ENCODE measurements at regions not wholly inside any gene's neighbourhood (a gene's known extent, or its start where the extent isn't known, plus 50 kb on each side); places are given as distances from the start of the nearest gene placed in this dataset.
"Not testable (repeated sequence)": the region's sequence is repeated elsewhere in the genome, so short reads cannot be mapped to it uniquely, and the experiment has no call there.

- intact Hi-C loops (cut with DNase I) = no loop called here
- no peaks in the 10 kb centered on the region for H3K27me3 ChIP-seq (replicated peaks; ENCODE audit: insufficient read depth)
- H3K4me3 ChIP-seq = no peak overlapping the region
- no peak for DNase-seq (ENCODE audit: low spot score)
- H3K27ac ChIP-seq = no peak overlapping the region
- no peaks in the 10 kb centered on the region for H3K9me3 ChIP-seq
- H3K36me3 ChIP-seq = no peaks in the 10 kb centered on the region
- H3K4me1 ChIP-seq (replicated peaks) = no peaks in the 10 kb centered on the region
- WGBS = 97% methylated on average over 13 of the region's 13 CpGs
- TF ChIP-seq POLR2AphosphoS5 (IDR thresholded peaks at IDR 0.05) = no peak
- no peak for TF ChIP-seq CTCF (IDR thresholded peaks at IDR 0.05)
- TF ChIP-seq POLR2A (IDR thresholded peaks at IDR 0.05) = no peak
Observed at GRCh38 chr12:60594035-60594711, 998.3 kb downstream of the SLC16A7 start.

GRCh38 chr12:60602601-60603000, 1006.8 kb downstream of the SLC16A7 start:
- no peak overlapping the region for H3K27ac ChIP-seq
- no peak for DNase-seq (ENCODE audit: low spot score)
- 55% methylated on average over 1 of the region's 1 CpG for WGBS
- H3K27me3 ChIP-seq (replicated peaks; ENCODE audit: insufficient read depth) = no peaks in the 10 kb centered on the region
- intact Hi-C loops (cut with DNase I) = no loop called here
- TF ChIP-seq POLR2AphosphoS5 (IDR thresholded peaks at IDR 0.05) = no peak
- H3K4me1 ChIP-seq (replicated peaks) = no peaks in the 10 kb centered on the region
- no peak overlapping the region for H3K4me3 ChIP-seq
- H3K9me3 ChIP-seq = no peaks in the 10 kb centered on the region
- H3K36me3 ChIP-seq = no peaks in the 10 kb centered on the region

GRCh38 chr12:60603475-60603874, 1007.6 kb downstream of the SLC16A7 start:
- H3K27ac ChIP-seq; H3K27me3 ChIP-seq (replicated peaks; ENCODE audit: insufficient read depth); H3K4me3 ChIP-seq; DNase-seq (ENCODE audit: low spot score); H3K4me1 ChIP-seq (replicated peaks); H3K9me3 ChIP-seq; H3K36me3 ChIP-seq; intact Hi-C loops (cut with DNase I): not testable (repeated sequence)
- 69% methylated on average over 5 of the region's 5 CpGs for WGBS

- no peaks in the 10 kb centered on the region for H3K27me3 ChIP-seq (replicated peaks; ENCODE audit: insufficient read depth)
- H3K9me3 ChIP-seq = no peaks in the 10 kb centered on the region
- no peak overlapping the region for H3K4me3 ChIP-seq
- H3K27ac ChIP-seq = no peak overlapping the region
- intact Hi-C loops (cut with DNase I) = no loop called here
- H3K36me3 ChIP-seq = no peaks in the 10 kb centered on the region
- no peak for DNase-seq (ENCODE audit: low spot score)
- H3K4me1 ChIP-seq (replicated peaks) = no peaks in the 10 kb centered on the region
- TF ChIP-seq CTCF (IDR thresholded peaks at IDR 0.05) (no peak), POLR2AphosphoS5 (IDR thresholded peaks at IDR 0.05) (no peak), POLR2A (IDR thresholded peaks at IDR 0.05) (no peak)
Observed at GRCh38 chr12:60616400-60616799, 1020.6 kb downstream of the SLC16A7 start.

- no peaks in the 10 kb centered on the region for H3K9me3 ChIP-seq
- 78% methylated on average over 1 of the region's 1 CpG for WGBS
- H3K27me3 ChIP-seq (replicated peaks; ENCODE audit: insufficient read depth) = no peaks in the 10 kb centered on the region
- no peak overlapping the region for H3K27ac ChIP-seq
- H3K36me3 ChIP-seq = no peaks in the 10 kb centered on the region
- no peak for TF ChIP-seq POLR2AphosphoS5 (IDR thresholded peaks at IDR 0.05)
- TF ChIP-seq POLR2A (IDR thresholded peaks at IDR 0.05) = no peak
- no peak for TF ChIP-seq CTCF (IDR thresholded peaks at IDR 0.05)
- no peaks in the 10 kb centered on the region for H3K4me1 ChIP-seq (replicated peaks)
- intact Hi-C loops (cut with DNase I) = no loop called here
- DNase-seq (ENCODE audit: low spot score) = no peak
- H3K4me3 ChIP-seq = no peak overlapping the region
Observed at GRCh38 chr12:60630796-60631195, 1035.0 kb downstream of the SLC16A7 start.

GRCh38 chr12:60644076-60644475, 1048.2 kb downstream of the SLC16A7 start:
- H3K36me3 ChIP-seq = no peaks in the 10 kb centered on the region
- no peaks in the 10 kb centered on the region for H3K27me3 ChIP-seq (replicated peaks; ENCODE audit: insufficient read depth)
- no peaks in the 10 kb centered on the region for H3K9me3 ChIP-seq
- WGBS = 75% methylated on average over 1 of the region's 1 CpG
- H3K27ac ChIP-seq = no peak overlapping the region
- no peak for DNase-seq (ENCODE audit: low spot score)
- no peaks in the 10 kb centered on the region for H3K4me1 ChIP-seq (replicated peaks)
- TF ChIP-seq POLR2AphosphoS5 (IDR thresholded peaks at IDR 0.05) (no peak), POLR2A (IDR thresholded peaks at IDR 0.05) (no peak), CTCF (IDR thresholded peaks at IDR 0.05) (no peak)
- H3K4me3 ChIP-seq = no peak overlapping the region
- intact Hi-C loops (cut with DNase I) = no loop called here

Measured in prostate gland (tissue), 2 donors.